HG03571 (cell line): ENCODE measurements at regions not wholly inside any gene's neighbourhood (a gene's known extent, or its start where the extent isn't known, plus 50 kb on each side); places are given as distances from the start of the nearest gene placed in this dataset.

Experiments used
- ATAC-seq: cut with Tn5 transposase; IDR thresholded peaks from one replicate; pipeline ENCODE4 v1.9.1; 2021; ENCODE audit not compliant: unreplicated experiment

DNA sequence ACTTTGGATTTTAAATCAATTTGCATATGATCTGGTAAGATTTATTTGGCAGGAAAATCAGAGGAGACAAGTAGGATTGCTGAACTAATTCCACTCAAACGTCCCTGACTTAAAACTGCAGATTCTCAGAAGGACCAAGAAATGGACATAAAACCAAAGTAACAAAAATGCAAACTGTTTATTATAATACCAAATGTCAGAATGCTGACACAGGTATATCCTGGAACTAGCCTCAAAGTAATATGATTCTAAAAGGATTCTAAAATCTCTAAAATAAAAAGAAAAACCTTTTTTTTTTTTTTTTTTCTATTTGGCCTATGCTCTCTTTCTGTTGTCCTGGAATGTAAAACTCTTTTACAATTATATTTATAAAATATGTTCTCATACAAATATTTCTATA, 74.4 kb upstream of the BTBD3 start:
- no peak for ATAC-seq

DNA sequence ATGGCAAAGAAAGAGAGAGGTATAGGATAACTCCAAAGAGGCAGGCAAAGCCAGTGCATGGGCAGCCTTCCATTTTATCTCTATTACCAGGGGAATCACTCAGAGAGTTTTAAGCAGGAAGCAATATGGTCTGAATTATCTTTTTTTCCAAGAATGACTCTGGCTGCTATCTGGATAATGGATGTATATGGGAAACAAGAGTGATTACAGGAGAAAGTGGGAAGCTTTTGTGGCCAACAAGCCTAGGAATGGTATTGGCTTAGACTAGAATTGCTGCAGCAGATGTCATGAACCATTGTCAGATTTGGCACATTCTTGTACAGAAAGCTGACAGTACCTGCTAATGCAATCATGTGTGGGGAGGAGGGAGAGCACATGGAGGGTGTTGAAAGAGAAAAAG, 73.0 kb upstream of the BTBD3 start:
- ATAC-seq: no peak

DNA sequence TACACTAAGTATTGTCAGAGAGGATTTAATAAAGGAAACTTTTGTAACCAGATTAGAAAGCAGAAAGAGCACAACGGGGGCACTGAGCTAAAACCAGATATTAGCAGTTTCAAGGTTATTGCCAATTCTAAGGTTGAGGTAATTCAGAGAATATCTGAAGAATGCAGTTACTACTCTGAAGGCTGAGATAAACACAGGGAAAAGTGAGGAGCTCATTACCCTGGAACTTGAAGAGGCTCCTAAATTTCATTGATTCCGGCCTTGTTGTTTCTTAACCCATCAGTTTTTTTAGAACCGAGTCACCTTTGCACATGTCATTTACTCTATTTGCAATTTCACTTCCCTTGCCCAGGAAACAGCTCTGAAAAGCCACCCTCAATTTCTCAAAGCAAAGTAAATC, 72.4 kb upstream of the BTBD3 start:
- ATAC-seq: no peak

DNA sequence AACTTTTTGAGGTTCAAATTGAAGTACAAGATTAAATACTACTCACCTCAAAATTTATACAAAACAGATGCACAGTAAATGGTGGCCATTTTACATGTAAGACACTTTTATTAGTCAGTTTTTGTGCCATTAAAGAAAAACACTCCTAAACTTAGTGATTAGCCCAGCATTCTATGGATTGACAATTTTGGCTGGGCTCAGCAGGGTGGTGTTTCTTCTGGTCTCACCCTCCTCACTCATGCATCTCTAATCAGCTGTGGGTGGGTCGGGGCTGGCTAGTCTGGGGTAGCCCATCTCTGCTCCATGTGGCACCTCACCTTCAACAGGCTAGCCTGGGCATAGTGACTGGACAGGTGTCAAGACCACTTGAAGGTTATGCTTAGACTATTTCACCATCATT, 71.6 kb upstream of the BTBD3 start:
- no peak for ATAC-seq

DNA sequence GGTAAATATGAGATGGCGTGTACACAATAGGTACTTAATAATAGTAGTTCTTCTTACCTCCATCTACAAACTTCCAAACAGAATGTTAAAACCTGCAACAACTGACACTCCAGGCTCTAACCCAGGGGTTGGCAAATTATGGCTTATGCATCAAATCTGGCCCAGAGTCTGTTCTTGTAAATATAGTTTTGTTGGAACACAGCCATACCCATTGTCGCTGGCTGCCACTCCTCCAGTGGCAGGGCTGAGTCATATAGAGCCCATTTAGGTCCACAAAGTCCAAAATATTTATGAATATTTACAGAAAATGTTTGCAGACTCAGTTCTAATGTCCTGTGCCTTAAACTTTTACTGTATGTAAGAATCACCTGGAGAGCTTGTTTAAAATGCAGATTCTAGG, 69.9 kb upstream of the BTBD3 start:
- ATAC-seq: no peak

DNA sequence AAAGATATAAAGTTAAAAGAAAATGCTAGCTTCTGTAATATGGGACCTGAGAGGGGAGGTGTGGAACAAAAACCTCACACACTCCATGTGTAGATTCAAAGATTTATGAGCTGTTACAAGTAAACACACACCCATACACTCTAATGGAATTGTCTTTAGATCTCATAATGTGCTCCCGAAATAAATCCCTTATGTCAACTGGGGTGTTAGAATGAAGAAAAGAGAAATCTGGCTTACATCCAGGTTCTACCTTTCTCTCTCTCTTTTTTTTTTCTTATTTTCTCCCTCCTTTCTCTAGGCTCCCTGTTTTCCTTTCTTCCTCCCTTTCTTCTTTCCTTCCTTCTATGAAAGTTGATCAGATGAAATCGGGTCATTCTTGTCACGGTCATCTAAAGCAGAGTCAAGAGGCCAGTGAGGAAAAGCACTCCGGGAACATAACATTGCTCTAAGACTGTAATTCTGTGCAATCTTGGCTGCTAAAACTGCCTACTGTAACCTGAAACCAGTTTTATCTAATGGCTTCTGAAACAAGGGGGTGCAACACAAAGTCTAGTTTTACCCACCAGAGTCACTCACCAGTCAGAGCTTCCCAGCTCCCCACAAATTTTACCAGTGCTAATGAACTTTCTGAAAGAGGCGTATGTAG, 68.3 kb upstream of the BTBD3 start:
- ATAC-seq: no peak

DNA sequence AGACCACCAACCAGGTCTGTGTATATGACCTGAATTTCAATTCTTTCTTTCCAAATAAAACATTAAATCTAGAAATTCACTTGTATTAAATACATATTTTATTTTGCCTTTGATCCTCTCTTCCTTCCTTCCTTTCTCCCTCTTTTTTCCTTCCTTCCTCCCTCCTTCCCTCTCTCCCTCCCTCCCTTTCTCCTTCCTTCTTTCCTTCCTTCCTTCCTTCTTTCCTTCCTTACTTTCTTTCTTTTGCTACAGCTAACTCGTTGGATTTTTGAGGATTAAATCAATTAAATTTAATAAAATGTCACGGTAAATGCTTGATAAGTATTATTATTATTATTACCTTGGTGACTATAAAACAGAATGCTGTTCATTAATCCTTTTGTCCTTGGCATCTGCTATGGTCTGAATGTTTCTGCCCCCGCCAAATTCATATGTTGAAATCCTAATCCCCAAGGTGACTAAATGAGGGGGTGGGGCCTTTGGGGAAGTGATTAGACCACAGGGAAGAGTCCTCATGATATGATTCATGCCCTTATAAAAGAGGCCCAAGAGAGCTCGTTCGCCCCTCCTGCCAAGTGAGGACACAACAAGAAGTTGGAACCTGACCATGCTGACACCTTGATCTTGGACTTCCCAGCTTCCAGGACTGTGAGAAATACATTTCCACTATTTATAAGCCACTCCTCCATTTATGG, 67.6 kb upstream of the BTBD3 start:
- ATAC-seq: no peak

DNA sequence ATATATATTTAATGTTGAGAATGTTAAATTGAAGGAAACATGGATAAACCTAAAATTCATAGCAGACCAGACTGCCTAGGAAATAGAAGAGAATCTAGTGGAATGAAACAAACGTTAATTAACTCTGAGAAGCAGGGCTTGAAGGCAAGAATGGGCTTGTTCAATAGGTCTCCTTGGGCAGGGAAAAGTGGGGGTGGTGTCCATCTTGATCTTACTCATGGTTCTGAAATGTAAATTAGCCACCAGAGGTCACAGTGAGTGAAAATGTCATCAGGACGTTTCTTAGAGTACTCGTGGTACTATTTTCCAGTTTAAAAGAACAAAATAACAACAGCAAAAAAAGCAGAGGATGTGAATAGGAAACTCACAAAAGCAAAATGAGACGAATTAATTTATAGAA, 66.8 kb upstream of the BTBD3 start:
- ATAC-seq: no peak

DNA sequence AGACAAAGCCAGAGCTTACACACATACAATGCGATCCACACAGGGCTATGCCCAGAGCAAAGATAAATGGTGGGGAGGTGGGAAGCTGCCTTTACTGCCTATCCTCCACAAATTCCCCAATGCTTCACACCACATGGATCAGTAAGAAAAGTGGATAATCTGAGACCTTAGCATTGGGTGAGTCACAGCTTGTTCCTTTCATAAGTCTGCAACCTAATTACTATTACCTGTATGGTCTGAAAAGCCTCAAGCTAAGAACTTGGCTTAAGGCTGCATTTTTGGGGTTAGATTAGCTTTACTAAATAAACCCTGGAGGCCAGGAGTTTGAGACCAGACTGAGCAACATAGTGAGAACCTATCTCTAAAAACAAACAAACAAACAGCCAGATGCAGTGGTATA, 66.0 kb upstream of the BTBD3 start:
- ATAC-seq: no peak

DNA sequence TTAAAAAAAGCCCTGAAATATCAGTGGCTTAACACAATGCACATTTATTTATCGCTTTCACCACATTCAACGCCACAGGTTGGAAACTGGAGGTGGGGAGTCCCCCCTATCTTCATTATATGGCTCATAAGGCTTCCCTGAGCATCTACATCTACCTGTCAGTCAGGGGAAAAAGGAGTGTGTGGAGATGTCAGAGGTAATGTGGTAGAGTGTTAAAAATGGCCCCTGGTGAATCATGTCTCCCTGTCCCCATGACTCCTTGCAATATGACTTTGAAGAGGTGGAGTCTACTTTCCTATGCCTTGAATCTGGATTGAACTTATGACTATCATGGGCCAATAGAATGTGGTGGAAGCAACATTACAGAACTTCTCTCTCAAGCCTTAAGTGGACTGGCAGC, 65.5 kb upstream of the BTBD3 start:
- no peak for ATAC-seq

DNA sequence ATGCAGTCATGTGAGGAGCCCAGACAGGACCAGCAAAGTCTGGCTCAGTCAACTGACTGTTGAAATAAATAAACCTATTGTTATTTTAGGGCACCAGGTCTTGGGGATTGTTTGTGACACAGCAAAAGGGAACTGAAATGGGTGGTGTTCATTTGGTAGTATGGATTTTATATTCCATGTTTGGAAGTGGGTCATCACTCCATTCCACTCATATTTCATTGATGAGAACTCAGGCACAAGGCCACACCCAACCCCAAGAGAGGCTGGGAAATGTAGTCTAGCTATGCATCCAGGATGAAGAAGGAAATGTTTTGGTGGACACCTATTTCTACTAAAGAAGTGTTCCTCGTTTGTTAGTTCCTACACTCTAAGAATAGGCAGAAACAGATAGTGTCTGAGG, 64.9 kb upstream of the BTBD3 start:
- no peak for ATAC-seq

DNA sequence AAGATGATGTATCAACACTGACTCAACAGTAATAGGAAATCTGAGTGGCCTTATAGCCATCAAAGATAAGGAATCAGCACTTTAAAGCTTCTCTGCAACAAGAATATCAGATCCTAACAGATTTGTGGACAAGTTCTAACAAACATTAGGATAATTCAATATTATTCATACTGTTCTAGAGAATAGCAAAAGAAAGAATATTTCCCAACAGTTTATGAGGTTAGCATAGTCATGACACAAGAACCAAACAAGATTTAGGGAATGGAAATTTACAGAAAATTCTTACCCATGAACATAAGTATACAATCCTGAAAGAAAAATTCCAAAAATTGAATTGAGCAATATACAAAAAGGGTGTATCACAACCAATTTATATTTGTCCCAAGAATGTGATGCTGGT, 64.3 kb upstream of the BTBD3 start:
- ATAC-seq: no peak

DNA sequence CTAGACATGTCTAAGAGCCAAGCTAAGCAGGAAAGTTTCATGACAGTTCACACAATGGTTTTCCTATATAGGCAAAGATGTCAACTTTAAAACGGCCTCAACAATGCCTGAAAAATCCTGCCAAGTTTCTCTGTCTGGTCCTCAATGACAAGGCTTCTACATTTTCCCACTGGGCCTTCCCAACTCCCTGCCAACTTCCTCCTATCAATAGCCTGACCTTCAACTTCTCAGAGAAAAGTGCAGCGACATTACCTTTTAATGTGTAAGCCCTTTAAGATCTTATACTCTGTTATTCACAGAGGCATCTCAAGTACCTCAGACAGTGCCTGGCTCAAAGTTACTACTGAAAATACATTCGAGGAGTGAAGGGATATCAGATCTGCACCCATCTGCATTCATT, 56.2 kb upstream of the BTBD3 start:
- no peak for ATAC-seq

DNA sequence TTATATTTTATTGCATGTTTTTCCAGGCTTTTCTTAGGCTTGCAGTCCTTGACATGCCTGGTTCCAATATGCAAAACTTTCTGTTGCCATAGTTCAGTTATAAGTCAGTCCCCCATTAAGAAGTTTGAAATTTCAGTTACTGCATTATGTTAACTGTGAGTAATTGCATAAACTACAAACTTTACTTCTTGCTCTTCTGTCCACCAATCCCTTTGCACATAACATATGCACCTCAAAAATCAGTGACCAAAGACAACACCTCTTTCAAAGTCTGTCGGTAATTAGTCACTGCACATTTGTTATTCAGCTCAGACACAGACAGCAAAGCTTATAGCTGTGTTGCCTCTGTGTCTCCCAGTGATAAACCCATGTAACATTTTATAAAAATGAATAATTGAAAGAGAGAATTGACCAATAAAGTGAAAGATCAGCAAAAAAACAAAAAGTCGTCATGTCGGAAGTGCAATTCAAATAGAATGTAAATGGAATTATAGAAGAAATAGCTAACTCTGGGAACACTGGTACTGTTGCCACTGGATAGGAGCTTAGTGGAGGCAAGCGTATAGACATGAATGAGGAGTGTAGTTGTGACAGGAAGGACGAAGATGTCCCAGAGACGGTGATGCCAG, 50.3 kb upstream of the BTBD3 start:
- no peak for ATAC-seq
